RWPE2 (cell line): ENCODE measurements at regions not wholly inside any gene's neighbourhood (a gene's known extent, or its start where the extent isn't known, plus 50 kb on each side); places are given as distances from the start of the nearest gene placed in this dataset.
A peak's percentile ranks its signal among the peaks of the same experiment; 100 is the strongest.

Experiments
- ATAC-seq: fragments of 200-7000 bp; cut with Tn5 transposase; 3 replicates; pipeline ENCODE4 v1.9.1; 2021; ENCODE audit warnings: low read depth
- DNase-seq: peaks from one replicate; pipeline ENCODE4 v3.0.0-alpha.2; 2020; ENCODE audit warnings: low spot score
- H3K27ac ChIP-seq: fragments of 450-650 bp; 2 replicates; pipeline ENCODE4 v1.5.1; 2017; ENCODE audit warnings: mild to moderate bottlenecking; ENCODE audit not compliant: poor library complexity, severe bottlenecking
- H3K27me3 ChIP-seq: fragments of 250-450 bp; sonication (Bioruptor Pico); 2 replicates; pipeline ENCODE4 v1.5.1; 2021; ENCODE audit warnings: mild to moderate bottlenecking, moderate library complexity; ENCODE audit not compliant: insufficient read depth, poor library complexity, severe bottlenecking
- H3K36me3 ChIP-seq: fragments of 250-450 bp; sonication (Bioruptor Pico); 2 replicates; pipeline ENCODE4 v1.5.1; 2020; ENCODE audit warnings: low read depth, mild to moderate bottlenecking, moderate library complexity
- H3K4me1 ChIP-seq: fragments of 250-450 bp; sonication (Bioruptor Pico); 2 replicates; pipeline ENCODE4 v1.5.1; 2021; ENCODE audit warnings: mild to moderate bottlenecking, moderate library complexity; ENCODE audit not compliant: insufficient read depth, poor library complexity, severe bottlenecking
- H3K4me3 ChIP-seq: fragments of 250-450 bp; sonication (Bioruptor Pico); 2 replicates; pipeline ENCODE4 v1.5.1; 2021; ENCODE audit warnings: mild to moderate bottlenecking, moderate library complexity; ENCODE audit not compliant: severe bottlenecking
- H3K9me3 ChIP-seq: fragments of 250-450 bp; sonication (Bioruptor Pico); 2 replicates; pipeline ENCODE4 v1.5.1; 2021; ENCODE audit warnings: mild to moderate bottlenecking, moderate library complexity; ENCODE audit not compliant: severe bottlenecking
- TF ChIP-seq, protein P1 (sequence below): fragments of 450-650 bp; IDR thresholded peaks from one replicate; pipeline ENCODE4 v1.5.1; 2017; ENCODE audit warnings: mild to moderate bottlenecking, moderate library complexity; ENCODE audit not compliant: poor library complexity, severe bottlenecking

DNA sequence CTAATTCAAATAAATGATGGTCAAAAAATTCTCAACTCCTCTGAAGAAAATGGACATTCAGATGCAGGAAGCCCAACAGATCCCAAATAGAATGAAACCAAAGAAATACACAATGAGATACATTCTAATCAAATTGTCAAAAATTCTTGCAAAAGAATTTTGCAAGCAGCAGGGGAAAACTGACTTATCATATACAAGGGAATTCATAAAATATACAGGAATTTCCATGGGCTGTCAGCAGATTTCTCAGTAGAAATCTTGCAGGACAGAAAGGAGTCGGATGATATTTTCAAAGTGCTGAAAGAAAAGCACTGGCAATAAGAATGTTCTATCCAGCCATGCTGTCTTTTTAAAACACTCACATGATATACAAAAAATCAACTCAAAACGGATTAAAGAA lies 194.6 kb upstream of the ZC3H12C start:
- Histone ChIP-seq H3K36me3 (no peaks in the 10 kb centered on the region), H3K27ac (no peak overlapping the region), H3K9me3 (no peaks in the 10 kb centered on the region), H3K4me1 (no peaks in the 10 kb centered on the region), H3K4me3 (no peak overlapping the region), H3K27me3 (no peaks in the 10 kb centered on the region)
- DNase-seq (no peak), ATAC-seq (no peak)
- TF ChIP-seq, protein P1, sequence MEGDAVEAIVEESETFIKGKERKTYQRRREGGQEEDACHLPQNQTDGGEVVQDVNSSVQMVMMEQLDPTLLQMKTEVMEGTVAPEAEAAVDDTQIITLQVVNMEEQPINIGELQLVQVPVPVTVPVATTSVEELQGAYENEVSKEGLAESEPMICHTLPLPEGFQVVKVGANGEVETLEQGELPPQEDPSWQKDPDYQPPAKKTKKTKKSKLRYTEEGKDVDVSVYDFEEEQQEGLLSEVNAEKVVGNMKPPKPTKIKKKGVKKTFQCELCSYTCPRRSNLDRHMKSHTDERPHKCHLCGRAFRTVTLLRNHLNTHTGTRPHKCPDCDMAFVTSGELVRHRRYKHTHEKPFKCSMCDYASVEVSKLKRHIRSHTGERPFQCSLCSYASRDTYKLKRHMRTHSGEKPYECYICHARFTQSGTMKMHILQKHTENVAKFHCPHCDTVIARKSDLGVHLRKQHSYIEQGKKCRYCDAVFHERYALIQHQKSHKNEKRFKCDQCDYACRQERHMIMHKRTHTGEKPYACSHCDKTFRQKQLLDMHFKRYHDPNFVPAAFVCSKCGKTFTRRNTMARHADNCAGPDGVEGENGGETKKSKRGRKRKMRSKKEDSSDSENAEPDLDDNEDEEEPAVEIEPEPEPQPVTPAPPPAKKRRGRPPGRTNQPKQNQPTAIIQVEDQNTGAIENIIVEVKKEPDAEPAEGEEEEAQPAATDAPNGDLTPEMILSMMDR: no peak

DNA sequence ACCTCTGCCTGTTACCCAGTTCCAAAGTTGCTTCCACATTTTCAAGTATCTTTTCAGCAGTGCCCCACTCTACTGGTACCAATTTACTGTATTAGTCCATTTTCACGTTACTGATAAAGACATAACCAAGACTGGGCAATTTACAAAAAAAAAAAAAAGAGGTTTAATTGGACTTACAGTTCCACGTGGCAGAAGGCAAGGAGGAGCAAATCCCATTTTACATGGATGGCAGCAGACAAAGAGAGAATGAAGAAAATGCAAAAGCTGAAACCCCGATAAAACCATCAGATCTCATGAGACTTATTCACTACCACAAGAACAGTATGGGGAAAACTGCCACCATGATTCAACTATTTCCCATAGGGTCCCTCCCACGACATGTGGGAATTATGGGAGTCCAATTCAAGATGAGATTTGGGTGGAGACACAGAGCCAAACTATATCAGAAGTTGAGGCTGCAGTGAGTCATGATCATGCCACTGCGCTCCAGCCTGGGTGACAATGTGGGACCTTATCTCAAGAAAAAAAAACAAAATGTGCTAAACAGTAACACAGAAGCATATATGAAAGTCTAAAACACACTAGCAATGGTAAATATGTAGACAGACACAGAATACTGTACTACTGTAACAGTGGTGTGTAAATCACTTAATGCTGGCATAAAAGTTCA lies 190.3 kb upstream of the ZC3H12C start:
- TF ChIP-seq, protein P1: no peak
- Histone ChIP-seq H3K36me3 (no peaks in the 10 kb centered on the region), H3K4me1 (no peaks in the 10 kb centered on the region), H3K27me3 (peaks cover 7% of the 10 kb centered on the region), H3K9me3 (no peaks in the 10 kb centered on the region), H3K27ac (no peak overlapping the region), H3K4me3 (no peak overlapping the region)
- DNase-seq: no peak
- no peak for ATAC-seq

DNA sequence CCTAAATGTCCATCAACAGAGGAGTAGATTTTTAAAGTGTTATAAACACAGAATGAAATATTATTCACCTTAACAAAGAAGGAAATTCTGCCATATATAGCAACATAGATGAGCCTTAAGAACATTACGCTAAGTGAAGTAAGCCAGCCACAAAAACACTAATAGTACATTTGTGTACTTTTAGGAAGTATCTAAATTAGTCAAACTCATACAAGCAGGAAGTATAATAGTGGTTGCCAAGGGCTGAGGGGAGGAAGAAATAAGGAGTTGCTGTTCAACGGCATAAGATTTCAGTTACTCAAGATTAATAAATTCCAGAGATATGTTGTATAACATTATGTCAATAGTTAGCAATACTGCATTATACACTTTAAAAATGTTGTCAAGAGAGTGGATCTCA lies 181.7 kb upstream of the ZC3H12C start:
- TF ChIP-seq, protein P1: no peak

DNA sequence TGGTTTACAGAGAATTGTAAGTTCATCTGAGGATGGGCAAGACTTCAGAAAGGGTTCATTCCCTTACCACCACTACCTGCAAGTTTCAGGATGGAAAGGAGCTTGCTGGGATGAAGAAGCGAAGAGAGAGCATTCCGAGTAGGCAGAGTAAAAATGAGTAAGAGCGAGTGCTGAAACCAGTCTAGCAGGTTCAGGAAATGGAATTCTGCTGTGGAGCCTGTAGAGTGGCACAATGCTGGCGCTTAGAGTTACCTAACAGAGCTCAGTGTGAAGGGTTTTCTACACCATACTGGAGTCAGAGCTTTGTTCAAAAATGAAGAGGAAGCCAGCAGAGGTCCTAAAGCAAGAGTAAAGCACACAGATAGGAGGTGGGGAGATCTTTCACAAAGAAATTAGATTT lies 179.2 kb upstream of the ZC3H12C start:
- no peak overlapping the region for H3K27ac ChIP-seq
- ATAC-seq (peak; percentile 69; the same call in 2 of the 3 replicates), DNase-seq (no peak)
- no peaks in the 10 kb centered on the region for H3K36me3 ChIP-seq
- no peaks in the 10 kb centered on the region for H3K27me3 ChIP-seq
- TF ChIP-seq, protein P1: no peak
- H3K4me3 ChIP-seq: no peak overlapping the region
- H3K4me1 ChIP-seq: no peaks in the 10 kb centered on the region
- H3K9me3 ChIP-seq: peaks cover 2% of the 10 kb centered on the region

More for the DNA sequence above, 181.7 kb upstream of the ZC3H12C start:
- no peaks in the 10 kb centered on the region for H3K4me1 ChIP-seq
- peaks cover 2% of the 10 kb centered on the region for H3K9me3 ChIP-seq
- no peaks in the 10 kb centered on the region for H3K27me3 ChIP-seq
- H3K27ac ChIP-seq: no peak overlapping the region
- H3K4me3 ChIP-seq: no peak overlapping the region
- no peak for ATAC-seq
- DNase-seq: no peak
- H3K36me3 ChIP-seq: no peaks in the 10 kb centered on the region

DNA sequence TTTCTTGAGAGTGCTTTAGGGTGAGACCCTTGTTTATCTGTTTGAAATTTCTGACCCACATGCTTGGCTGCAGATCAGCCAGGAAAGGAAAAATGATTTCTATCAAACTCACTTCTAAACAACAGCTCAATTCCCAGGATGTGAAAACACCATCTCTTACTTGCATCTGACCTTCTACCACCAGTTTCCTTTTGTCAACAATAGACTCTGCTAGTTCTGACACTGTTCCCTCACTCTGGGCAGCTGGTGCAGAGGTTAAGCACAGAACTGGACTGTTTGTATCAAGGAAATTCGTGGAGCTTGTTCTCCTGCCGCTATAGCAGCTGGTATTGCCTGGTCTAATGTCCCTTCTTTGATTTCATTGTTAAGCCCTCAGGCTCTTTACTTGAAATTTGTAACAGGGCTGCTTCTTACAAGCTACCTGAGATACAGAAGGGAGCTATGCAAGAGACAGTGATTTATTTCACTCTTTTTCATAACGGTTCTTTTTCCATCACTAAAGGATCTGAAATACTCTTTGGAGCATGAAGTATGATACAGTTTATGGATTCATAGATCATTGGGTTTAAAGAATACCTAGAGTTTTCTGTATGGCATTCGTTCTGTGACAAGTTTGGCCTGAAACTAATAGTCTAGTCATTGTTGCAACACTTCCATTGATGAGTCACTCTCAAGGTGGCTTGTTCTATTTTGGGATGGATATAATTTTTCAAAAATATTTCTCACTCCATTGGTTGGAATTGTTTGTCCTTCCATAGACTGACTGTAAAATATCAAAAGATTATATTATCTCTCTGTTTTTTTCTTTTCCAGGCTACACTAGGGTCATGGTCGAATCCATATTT lies 178.2 kb upstream of the ZC3H12C start:
- DNase-seq (no peak), ATAC-seq (no peak; the same call in 2 of the 3 replicates)
- Histone ChIP-seq H3K27ac (no peak overlapping the region), H3K4me3 (no peak overlapping the region), H3K4me1 (no peaks in the 10 kb centered on the region), H3K27me3 (no peaks in the 10 kb centered on the region), H3K36me3 (no peaks in the 10 kb centered on the region), H3K9me3 (peaks cover 2% of the 10 kb centered on the region)
- TF ChIP-seq, protein P1: no peak
